GM19238 (cell line): ENCODE measurements at regions not wholly inside any gene's neighbourhood (a gene's known extent, or its start where the extent isn't known, plus 50 kb on each side); places are given as distances from the start of the nearest gene placed in this dataset.

Experiments used
- DNase-seq: peaks from one replicate; pipeline ENCODE4 v3.0.0; 2011; ENCODE audit warnings: low spot score; ENCODE audit not compliant: insufficient read length

DNA sequence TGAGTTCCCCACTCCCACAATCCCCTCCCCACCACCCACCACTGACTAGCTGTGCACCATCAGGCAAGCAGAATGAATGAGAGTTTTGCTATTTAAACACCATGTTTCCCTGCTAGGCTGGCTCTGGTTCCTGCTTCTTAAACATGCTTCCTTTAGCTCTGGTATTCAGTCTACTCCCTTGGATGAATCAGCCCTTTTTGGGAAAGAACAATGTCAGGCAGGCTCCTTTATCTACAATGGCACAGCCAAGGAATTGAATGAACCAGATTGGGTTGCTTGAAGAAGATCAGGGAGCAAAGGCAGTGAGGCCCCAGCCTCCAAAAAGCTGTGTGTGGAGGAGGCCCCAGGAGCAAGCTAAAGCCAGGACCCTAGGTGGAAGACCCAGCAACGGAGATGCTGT is 92.9 kb upstream of the ISX start:
- DNase-seq, result no peak

GRCh38 chr22:34973926-34974325 is 92.0 kb upstream of the ISX start:
- no peak for DNase-seq

- DNase-seq, result no peak
These were observed 90.2 kb upstream of the ISX start for GRCh38 chr22:34975721-34976120.

DNA sequence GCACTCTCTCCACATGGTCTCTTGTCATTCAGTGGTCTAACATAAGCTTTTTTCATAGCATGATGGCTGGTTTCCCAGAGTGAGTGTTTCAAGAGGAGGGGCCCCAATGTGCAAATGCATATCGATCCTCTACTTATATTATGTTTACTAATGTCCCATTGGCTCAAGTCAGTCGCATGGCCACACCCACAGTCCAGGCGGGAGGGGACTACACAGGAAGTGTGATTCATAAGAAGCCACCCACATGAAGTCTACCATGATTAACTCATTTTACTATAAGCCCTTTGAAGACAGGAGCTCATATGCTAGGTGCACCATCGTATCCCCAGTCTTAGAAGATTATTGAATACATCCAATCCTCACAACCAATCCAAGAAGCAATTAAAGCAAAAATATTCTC is 89.5 kb upstream of the ISX start:
- DNase-seq, result no peak

DNA sequence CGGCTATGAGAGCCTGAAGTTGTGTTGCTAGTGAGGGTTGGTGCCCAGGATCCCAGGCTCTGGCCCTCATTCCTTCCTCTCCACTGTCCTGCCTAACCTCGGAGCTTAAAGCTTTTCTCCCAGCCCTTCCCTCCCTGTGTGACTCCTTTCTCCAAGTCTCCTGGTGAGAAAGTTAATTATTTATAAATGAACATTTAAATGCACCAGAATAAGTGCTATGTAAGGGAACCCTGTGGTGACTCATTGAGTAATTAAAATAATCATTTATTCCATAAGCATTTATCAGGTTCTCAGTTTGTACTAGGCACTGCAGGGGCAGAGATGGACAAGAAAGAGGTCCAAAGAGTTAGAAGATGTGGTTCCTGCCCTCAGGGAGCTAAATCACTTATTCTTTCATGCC is 89.1 kb upstream of the ISX start:
- no peak for DNase-seq

GRCh38 chr22:34986523-34986922 is 79.4 kb upstream of the ISX start:
- DNase-seq, result no peak

DNA sequence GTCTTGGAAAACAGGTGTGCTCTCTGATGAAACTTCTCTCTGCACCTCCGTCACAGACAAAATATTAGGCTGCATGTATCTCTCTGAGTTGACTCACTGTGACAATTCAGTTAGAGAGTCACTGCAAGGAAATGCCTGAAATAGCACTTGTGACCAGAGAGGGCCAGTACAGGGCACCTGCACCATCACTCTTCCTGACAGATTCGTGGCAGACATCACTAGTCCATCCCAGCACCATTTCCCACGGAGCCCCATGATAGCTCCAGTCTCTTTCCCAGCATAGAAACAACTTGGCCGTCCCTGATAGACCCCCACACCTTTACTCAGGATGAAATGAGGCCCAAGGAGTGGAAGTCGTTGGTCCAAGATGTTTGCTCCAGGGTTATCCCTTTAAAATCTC is 73.3 kb upstream of the ISX start:
- no peak for DNase-seq

- no peak for DNase-seq
These were observed 72.4 kb upstream of the ISX start for GRCh38 chr22:34993548-34993947.

DNA sequence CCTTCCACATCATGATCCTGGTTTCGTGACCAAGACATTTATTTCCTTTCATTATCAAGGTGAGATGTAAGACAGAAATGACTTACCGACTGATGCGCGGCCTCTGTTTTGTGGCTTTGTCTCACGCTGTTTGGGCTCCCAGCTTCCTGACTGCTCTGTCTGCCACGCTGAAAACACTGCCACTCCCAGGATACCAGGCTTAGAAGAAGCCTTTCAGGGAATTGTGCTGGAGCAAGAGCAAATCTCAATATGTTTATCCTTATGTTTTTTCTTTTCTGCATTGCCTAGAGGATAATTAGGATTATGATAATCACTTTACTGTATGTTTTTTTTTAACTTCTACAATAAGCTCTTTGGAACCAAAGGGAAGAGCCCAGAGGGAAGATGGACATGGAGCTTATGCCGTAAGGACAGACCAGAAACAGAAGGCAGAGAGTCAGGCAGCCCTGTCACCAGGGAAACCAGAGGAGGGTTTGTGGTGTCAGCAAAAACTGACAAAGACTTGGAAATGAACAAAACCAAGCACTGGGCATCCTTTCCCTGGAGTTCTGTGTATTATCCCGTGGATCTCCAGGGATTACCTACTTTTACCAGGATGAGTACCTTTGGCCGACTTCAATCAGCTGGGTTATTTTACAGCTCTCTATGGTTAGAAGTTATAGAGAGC is 68.2 kb upstream of the ISX start:
- DNase-seq, result no peak

DNA sequence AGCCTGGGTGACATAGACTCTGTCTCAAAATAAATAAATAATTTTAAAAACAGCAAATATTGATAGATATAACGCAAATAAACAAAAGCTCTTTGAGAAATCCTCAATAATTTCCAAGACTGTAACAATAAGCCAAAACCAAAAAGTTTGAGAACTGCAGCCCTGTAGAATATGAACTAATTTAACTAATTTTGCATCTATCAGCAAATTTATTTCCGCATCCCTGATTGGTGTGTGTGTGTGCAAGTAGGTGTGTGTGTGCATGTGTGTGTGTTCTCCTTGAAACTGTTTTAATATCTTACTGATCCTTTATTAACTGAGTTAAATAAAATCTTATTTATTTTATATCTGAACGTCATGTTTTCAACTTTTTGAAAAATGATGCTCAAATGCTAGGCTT is 67.0 kb upstream of the ISX start:
- DNase-seq, result no peak

GRCh38 chr22:35008213-35008612 is 57.7 kb upstream of the ISX start:
- DNase-seq, result no peak

- DNase-seq, result no peak
These were observed 55.4 kb upstream of the ISX start for GRCh38 chr22:35010543-35010942.

GRCh38 chr22:35014812-35015211 is 51.1 kb upstream of the ISX start:
- DNase-seq, result no peak
